GM12875 (cell line): ENCODE measurements at regions not wholly inside any gene's neighbourhood (a gene's known extent, or its start where the extent isn't known, plus 50 kb on each side); places are given as distances from the start of the nearest gene placed in this dataset.

ENCODE experiments used
- H3K4me3 ChIP-seq: one replicate; pipeline ENCODE4 v1.5.1; 2011; ENCODE audit warnings: low read depth, low read length, control low read depth
- TF ChIP-seq, protein P1 (sequence below): IDR thresholded peaks from 2 replicates; pipeline ENCODE4 v1.5.1; 2011; ENCODE audit warnings: low read depth, mild to moderate bottlenecking, control low read depth, inconsistent platforms, low read length, moderate library complexity, borderline replicate concordance; ENCODE audit not compliant: insufficient read depth

DNA sequence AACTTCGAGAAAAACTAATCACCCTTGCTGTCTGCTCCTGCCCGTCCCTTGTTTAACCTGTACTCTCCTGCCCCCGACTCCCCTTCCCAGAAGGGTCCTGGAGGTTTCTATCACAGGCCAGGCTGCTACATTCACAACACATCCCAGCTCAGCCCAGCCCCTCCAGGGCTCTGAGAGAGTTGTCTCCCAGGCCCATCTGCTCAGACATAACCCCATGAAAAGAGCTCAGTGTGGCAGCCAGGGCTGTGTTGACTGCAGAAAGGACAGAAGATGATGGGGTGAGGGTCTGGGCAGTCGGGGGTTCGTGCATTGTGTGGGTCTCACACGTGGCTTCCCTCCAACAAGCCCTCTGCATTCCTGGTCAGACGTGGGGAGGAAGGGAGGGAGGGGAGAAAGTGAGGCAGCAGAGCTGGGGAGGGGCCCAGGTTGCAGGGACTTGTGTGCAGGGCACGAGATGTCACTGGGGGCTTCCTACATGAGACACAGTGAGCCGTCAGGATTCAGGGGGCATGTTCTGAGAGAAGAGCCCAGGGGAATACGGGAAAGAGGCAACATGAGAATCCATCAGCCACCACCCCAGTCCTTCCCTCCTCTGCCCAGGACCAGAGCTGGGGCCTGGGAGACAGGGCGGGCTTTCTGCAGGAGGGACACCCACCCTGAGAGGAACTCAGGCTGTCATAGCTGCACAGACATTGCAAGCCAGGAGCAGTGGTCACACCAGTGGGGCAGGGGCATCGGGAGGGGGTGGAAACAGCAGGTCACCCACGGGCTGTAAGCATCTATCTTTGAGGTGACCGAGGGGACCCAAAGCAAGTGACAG, 372.9 kb downstream of the PREX1 start:
- TF ChIP-seq, protein P1, sequence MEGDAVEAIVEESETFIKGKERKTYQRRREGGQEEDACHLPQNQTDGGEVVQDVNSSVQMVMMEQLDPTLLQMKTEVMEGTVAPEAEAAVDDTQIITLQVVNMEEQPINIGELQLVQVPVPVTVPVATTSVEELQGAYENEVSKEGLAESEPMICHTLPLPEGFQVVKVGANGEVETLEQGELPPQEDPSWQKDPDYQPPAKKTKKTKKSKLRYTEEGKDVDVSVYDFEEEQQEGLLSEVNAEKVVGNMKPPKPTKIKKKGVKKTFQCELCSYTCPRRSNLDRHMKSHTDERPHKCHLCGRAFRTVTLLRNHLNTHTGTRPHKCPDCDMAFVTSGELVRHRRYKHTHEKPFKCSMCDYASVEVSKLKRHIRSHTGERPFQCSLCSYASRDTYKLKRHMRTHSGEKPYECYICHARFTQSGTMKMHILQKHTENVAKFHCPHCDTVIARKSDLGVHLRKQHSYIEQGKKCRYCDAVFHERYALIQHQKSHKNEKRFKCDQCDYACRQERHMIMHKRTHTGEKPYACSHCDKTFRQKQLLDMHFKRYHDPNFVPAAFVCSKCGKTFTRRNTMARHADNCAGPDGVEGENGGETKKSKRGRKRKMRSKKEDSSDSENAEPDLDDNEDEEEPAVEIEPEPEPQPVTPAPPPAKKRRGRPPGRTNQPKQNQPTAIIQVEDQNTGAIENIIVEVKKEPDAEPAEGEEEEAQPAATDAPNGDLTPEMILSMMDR, result no peak
- H3K4me3 ChIP-seq, result no peak overlapping the region

DNA sequence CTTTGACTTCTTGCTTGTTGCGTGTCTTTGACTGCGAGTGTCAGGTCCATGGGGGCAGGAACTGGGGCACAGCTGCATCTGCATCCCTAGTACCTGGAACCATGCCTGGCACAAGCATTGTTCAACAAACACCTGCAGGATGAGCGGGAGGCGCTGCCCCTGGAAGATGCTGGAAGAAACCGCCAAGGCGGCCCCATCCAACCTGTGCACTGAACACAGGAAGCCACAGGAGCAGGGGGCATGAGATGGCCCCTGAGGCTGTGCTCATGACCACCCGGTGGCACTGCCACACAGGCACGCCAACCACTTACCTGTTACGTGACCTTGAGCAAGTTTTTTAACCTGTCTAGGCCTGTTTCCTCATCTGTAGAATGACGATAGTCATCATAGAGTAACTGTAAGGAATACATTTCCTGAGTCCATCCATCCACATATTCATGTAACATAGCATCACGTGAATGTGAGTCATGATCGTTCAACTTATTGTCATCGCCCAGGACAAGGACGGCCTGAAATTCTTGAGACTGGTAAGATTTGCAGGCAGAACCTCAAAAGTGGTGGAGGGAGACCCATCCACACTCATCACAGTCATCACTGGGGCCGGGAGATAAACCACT, 374.2 kb downstream of the PREX1 start:
- no peak overlapping the region for H3K4me3 ChIP-seq
- TF ChIP-seq, protein P1, result no peak

DNA sequence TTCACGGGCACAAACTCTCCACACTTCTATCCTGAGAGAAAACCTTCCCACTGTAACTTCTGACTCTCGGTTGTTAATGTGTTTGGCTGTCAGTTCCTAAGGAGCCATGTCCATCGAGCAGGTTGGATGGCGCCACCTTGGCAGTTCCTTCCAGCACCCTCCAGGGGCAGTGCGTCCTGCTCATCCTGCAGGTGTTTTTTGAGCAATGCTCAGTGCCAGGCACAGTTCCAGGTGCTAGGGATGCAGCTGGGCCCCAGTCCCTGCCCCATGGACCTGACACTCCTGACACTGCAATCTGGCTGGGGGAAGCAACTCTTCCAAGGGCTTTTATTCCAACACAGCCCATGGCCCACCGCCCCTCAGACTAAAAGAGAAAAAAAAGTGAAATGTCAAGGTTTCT, 376.4 kb downstream of the PREX1 start:
- TF ChIP-seq, protein P1, result no peak

DNA sequence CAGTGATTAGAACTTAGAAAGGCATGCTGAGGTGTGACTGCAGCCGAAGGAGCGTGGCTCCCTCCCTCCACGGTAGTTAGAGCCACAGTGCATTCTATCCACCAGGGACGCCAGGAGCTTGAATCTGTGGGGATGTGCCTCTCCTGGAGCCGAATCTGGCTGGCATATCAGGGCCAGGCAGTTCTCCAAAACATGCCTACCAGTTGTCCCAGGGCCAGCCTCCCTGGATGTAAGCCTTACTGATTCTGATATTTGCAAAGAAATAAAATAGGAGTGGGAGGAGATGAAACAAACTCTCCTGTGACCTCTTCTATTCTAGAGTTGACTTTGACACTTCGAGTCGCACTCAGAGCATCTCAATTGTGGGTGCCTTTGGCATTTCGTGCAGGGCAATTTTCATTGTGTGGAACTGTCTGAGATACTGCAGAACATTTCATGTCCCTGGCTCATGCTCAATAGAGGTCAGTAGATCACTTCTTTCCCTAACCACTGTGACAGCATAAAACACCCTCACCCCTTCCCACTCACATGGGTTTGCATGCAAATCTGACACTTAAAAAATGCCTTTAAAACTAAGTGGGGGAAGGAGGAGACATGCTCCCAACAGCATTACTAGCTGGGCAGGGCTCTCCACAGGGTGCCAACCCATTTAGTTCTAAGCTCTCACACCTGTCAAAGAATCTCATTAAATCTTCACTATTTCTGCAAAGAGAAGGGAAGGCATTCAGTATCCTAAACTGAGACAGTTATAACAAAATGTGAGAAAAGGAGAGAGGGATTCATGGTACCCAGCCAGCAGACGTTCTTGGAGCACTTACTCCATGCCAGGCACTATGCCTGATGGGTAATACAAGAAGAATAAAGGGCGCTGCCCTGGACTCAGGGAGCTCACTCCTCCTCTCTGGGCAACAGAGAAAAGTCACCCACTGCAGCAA, 378.9 kb downstream of the PREX1 start:
- H3K4me3 ChIP-seq, result no peak overlapping the region
- TF ChIP-seq, protein P1, result no peak

More for the DNA sequence above, 376.4 kb downstream of the PREX1 start:
- no peak overlapping the region for H3K4me3 ChIP-seq

DNA sequence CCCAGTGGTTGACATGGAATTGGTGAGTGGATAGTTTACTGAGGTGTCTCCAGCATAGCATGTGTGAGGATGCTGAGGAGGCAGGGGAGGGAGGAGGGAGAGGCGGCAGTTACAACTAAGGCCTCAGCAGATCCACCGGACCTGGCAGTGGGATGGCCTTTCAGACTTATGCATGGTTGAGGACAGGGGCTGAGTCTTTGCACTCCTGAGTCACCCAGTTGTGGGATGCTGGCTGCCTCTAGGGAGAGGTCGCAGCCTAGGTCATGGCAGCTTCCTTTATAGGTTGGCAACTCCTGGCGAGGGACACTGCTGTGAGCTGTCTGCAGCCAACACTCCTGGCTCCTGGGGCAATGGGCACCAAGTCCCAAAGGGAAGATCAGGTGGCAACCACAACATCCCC, 380.3 kb downstream of the PREX1 start:
- no peak overlapping the region for H3K4me3 ChIP-seq
- TF ChIP-seq, protein P1, result no peak

DNA sequence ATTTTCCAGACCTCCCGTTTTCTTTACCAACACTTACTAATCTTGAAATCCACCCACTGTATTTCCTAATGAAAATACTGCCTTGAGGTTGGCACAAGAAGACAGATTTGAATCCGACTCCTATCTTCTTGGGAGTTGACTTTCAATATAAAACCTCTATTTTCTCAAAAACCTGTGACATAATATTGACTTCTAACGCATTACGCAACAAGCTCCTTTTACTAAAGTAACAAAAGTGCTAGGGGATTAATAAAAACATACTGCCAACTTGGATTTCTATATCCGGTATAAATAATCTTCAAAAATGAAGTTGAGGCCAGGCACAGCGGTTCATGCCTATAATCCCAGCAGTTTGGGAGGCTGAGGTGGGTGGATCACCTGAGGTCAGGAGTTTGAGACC, 382.0 kb downstream of the PREX1 start:
- TF ChIP-seq, protein P1, result no peak
- H3K4me3 ChIP-seq, result no peak overlapping the region
